PC-3 (cell line): ENCODE measurements at regions not wholly inside any gene's neighbourhood (a gene's known extent, or its start where the extent isn't known, plus 50 kb on each side); places are given as distances from the start of the nearest gene placed in this dataset.

Source experiments
- ATAC-seq: fragments of 200-7000 bp; cut with Tn5 transposase; 2 replicates; pipeline ENCODE4 v1.9.1; 2020; ENCODE audit warnings: mild to moderate bottlenecking, moderate library complexity
- BruUV-seq: library from RNA; stranded (reverse); fragments of 400-500 nt; replicated peaks from 2 replicates; lab custom pipeline; 2021; lab: Mats Ljungman, UMichigan
- CTCF ChIA-PET: fragments of 300-600 bp; sonication (Branson Sonifier 250); formaldehyde crosslinking; loops from one replicate; lab custom pipeline; 2022; ENCODE audit warnings: antibody characterized with exemption; lab: Charles Lee
- POLR2A ChIA-PET: fragments of 300-600 bp; sonication (Branson Sonifier 250); formaldehyde crosslinking; loops from one replicate; lab custom pipeline; 2022; ENCODE audit warnings: antibody characterized with exemption; ENCODE audit not compliant: unreplicated experiment; lab: Charles Lee
- DNase-seq: peaks from one replicate; pipeline ENCODE4 v3.0.0-alpha.2; 2015
- H2AFZ ChIP-seq: fragments of 300-600 bp; sonication (generic); 2 replicates; pipeline ENCODE4 v1.6.0; 2016; ENCODE audit warnings: antibody characterized with exemption, low read length
- H3F3A ChIP-seq: fragments of 300-600 bp; sonication (generic); one replicate; pipeline ENCODE4 v1.6.0; 2017; ENCODE audit warnings: antibody characterized with exemption, low read length, control low read depth, mild to moderate bottlenecking; ENCODE audit not compliant: unreplicated experiment
- H3K27ac ChIP-seq: fragments of 300-600 bp; sonication (generic); 2 replicates; pipeline ENCODE4 v1.5.1; 2016; ENCODE audit warnings: mild to moderate bottlenecking, low read length
- H3K27me3 ChIP-seq: fragments of 300-600 bp; sonication (generic); 2 replicates; pipeline ENCODE4 v1.6.1; 2016; ENCODE audit warnings: low read length, mixed read lengths
- H3K36me3 ChIP-seq: fragments of 300-600 bp; sonication (generic); 2 replicates; pipeline ENCODE4 v1.6.1; 2016; ENCODE audit warnings: low read depth, mixed run types, low read length, mixed read lengths
- H3K4me1 ChIP-seq: fragments of 300-600 bp; sonication (generic); 2 replicates; pipeline ENCODE4 v1.5.1; 2016; ENCODE audit warnings: low read length; ENCODE audit not compliant: insufficient read depth
- H3K4me2 ChIP-seq: fragments of 300-600 bp; sonication (generic); 2 replicates; pipeline ENCODE4 v1.6.0; 2016; ENCODE audit warnings: low read length
- H3K4me3 ChIP-seq: fragments of 300-600 bp; sonication (generic); 2 replicates; pipeline ENCODE4 v1.5.1; 2016; ENCODE audit warnings: mild to moderate bottlenecking, low read length, mixed read lengths
- H3K79me2 ChIP-seq: fragments of 300-600 bp; sonication (generic); 2 replicates; pipeline ENCODE4 v1.6.1; 2017; ENCODE audit warnings: low read length, mixed read lengths
- H3K9ac ChIP-seq: fragments of 300-600 bp; sonication (generic); 2 replicates; pipeline ENCODE4 v1.6.0; 2016; ENCODE audit warnings: mild to moderate bottlenecking, low read length
- H3K9me2 ChIP-seq: fragments of 300-600 bp; sonication (generic); replicated peaks from 2 replicates; pipeline ENCODE4 v1.6.1; 2016; ENCODE audit warnings: mixed run types, low read length, mixed read lengths
- H3K9me3 ChIP-seq: fragments of 300-600 bp; sonication (generic); 2 replicates; pipeline ENCODE4 v1.6.1; 2016; ENCODE audit warnings: low read length, mixed read lengths
- H4K20me1 ChIP-seq: fragments of 300-600 bp; sonication (generic); 2 replicates; pipeline ENCODE4 v1.6.1; 2016; ENCODE audit warnings: low read length, mixed read lengths
- EZH2 ChIP-seq: fragments of 300-600 bp; sonication (generic); IDR thresholded peaks from one replicate; pipeline ENCODE4 v1.6.1; 2017; ENCODE audit warnings: antibody characterized with exemption, mild to moderate bottlenecking, low read length; ENCODE audit not compliant: unreplicated experiment
- EZH2phosphoT487 ChIP-seq: fragments of 300-600 bp; sonication (generic); IDR thresholded peaks from 2 replicates; pipeline ENCODE4 v1.6.1; 2018; ENCODE audit warnings: mild to moderate bottlenecking, antibody characterized with exemption, low read length, borderline replicate concordance
- intact Hi-C: fragments of 100-400 bp; cut with micrococcal nuclease; formaldehyde crosslinking; loops from 2 replicates; pipeline ENCODE4 v1.9.0; 2023
- TF ChIP-seq, protein P1 (sequence below): fragments of 300-600 bp; sonication (generic); conservative IDR thresholded peaks from 2 replicates; pipeline ENCODE4 v1.5.1; 2017; ENCODE audit warnings: antibody characterized with exemption, low read depth, mild to moderate bottlenecking, low read length

GRCh38 chr22:27024982-27025381 is 367.6 kb downstream of the MIAT start:
- Histone ChIP-seq H3K9me3 (no peaks in the 10 kb centered on the region), H3K36me3 (no peaks in the 10 kb centered on the region), H3K27ac (no peak overlapping the region), H3K9ac (no peak overlapping the region), H2AFZ (no peak overlapping the region), H3K9me2 (no peaks in the 10 kb centered on the region), H3K4me1 (no peaks in the 10 kb centered on the region), H3F3A (no peaks in the 10 kb centered on the region), H4K20me1 (no peaks in the 10 kb centered on the region), H3K27me3 (0 out of 2 replicates have a peak, but pooled peaks cover 2% of the 10 kb centered on the region), H3K79me2 (no peaks in the 10 kb centered on the region), H3K4me2 (no peak overlapping the region), H3K4me3 (no peak overlapping the region)
- intact Hi-C loops = no loop called here
- ATAC-seq (no peak), DNase-seq (no peak)
- ChIA-PET POLR2A (no interaction called here), CTCF (no interaction called here)
- TF ChIP-seq, protein P1, sequence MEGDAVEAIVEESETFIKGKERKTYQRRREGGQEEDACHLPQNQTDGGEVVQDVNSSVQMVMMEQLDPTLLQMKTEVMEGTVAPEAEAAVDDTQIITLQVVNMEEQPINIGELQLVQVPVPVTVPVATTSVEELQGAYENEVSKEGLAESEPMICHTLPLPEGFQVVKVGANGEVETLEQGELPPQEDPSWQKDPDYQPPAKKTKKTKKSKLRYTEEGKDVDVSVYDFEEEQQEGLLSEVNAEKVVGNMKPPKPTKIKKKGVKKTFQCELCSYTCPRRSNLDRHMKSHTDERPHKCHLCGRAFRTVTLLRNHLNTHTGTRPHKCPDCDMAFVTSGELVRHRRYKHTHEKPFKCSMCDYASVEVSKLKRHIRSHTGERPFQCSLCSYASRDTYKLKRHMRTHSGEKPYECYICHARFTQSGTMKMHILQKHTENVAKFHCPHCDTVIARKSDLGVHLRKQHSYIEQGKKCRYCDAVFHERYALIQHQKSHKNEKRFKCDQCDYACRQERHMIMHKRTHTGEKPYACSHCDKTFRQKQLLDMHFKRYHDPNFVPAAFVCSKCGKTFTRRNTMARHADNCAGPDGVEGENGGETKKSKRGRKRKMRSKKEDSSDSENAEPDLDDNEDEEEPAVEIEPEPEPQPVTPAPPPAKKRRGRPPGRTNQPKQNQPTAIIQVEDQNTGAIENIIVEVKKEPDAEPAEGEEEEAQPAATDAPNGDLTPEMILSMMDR = no peak
- TF ChIP-seq EZH2phosphoT487 (no peak), EZH2 (no peak)
- BruUV-seq = no TSS peak

- intact Hi-C loops = no loop called here
These were observed 370.7 kb downstream of the MIAT start for GRCh38 chr22:27028093-27028492.

GRCh38 chr22:27029584-27030130 is 372.3 kb downstream of the MIAT start:
- POLR2A ChIA-PET = no interaction called here
- ATAC-seq = no peak

More at GRCh38 chr22:27028093-27028492, 370.7 kb downstream of the MIAT start:
- ChIA-PET POLR2A (no interaction called here), CTCF (no interaction called here)
- Histone ChIP-seq H3K9me2 (no peaks in the 10 kb centered on the region), H3K4me3 (no peak overlapping the region), H3K9me3 (no peaks in the 10 kb centered on the region), H3K36me3 (no peaks in the 10 kb centered on the region), H4K20me1 (no peaks in the 10 kb centered on the region), H3F3A (no peaks in the 10 kb centered on the region), H3K9ac (no peak overlapping the region), H3K27me3 (peaks cover 9% of the 10 kb centered on the region; the same call in 1 of the 2 replicates), H3K4me2 (no peak overlapping the region), H3K27ac (no peak overlapping the region), H3K79me2 (no peaks in the 10 kb centered on the region), H3K4me1 (no peaks in the 10 kb centered on the region), H2AFZ (no peak overlapping the region)
- BruUV-seq = no TSS peak
- TF ChIP-seq, protein P1 = no peak
- TF ChIP-seq EZH2phosphoT487 (no peak), EZH2 (no peak)
- no peak for ATAC-seq
- DNase-seq = no peak

More at GRCh38 chr22:27029584-27030130, 372.3 kb downstream of the MIAT start:
- Histone ChIP-seq H3K27me3 (peaks cover 12% of the 10 kb centered on the region; the same call in 1 of the 2 replicates), H2AFZ (no peak overlapping the region), H4K20me1 (no peaks in the 10 kb centered on the region), H3K4me1 (no peaks in the 10 kb centered on the region), H3K9me3 (no peaks in the 10 kb centered on the region), H3K9ac (no peak overlapping the region), H3K4me3 (no peak overlapping the region), H3K36me3 (no peaks in the 10 kb centered on the region), H3K9me2 (no peaks in the 10 kb centered on the region), H3F3A (no peaks in the 10 kb centered on the region), H3K4me2 (no peak overlapping the region), H3K27ac (no peak overlapping the region), H3K79me2 (no peaks in the 10 kb centered on the region)
- BruUV-seq = no TSS peak
- CTCF ChIA-PET = no interaction called here
- TF ChIP-seq, protein P1 = no peak
- TF ChIP-seq EZH2 = no peak
- no peak for TF ChIP-seq EZH2phosphoT487
- DNase-seq = no peak
- intact Hi-C loops = no loop called here
